Lung (tissue), 11 donors: ENCODE measurements at regions not wholly inside any gene's neighbourhood (a gene's known extent, or its start where the extent isn't known, plus 50 kb on each side); places are given as distances from the start of the nearest gene placed in this dataset.

Experiments
- ATAC-seq: fragments of 200-7000 bp; cut with Tn5 transposase; one replicate; pipeline ENCODE4 v1.9.1; 2020; ENCODE audit warnings: moderate number of reproducible peaks; ENCODE audit not compliant: insufficient read depth, low FRiP score
- DNase-seq, 3 donors: peaks; one replicate each; pipeline ENCODE4 v3.0.0-alpha.2; 2013 to 2017
- H3K27ac ChIP-seq, 2 donors: one replicate each; pipeline ENCODE4 v1.5.1; 2013; ENCODE audit warnings: mild to moderate bottlenecking in 2 of 2, moderate library complexity in 2 of 2, control low read depth in 1 of 2, inconsistent platforms in 1 of 2, low read depth in 1 of 2, low read length in 1 of 2
- H3K27me3 ChIP-seq, 3 donors: one replicate each; pipeline ENCODE4 v1.5.1; 2013; ENCODE audit warnings: low read length in 2 of 3; ENCODE audit not compliant: control insufficient read depth in 3 of 3, insufficient read depth in 3 of 3
- H3K36me3 ChIP-seq, 4 donors: one replicate each; pipeline ENCODE4 v1.5.1; 2013; ENCODE audit warnings: low read length in 4 of 4, mild to moderate bottlenecking in 1 of 4, moderate library complexity in 1 of 4; ENCODE audit not compliant: control insufficient read depth in 4 of 4, insufficient read depth in 4 of 4
- H3K4me1 ChIP-seq, 5 donors: one replicate each; pipeline ENCODE4 v1.5.1; 2013; ENCODE audit warnings: low read length in 5 of 5, mild to moderate bottlenecking in 2 of 5, moderate library complexity in 1 of 5; ENCODE audit not compliant: control insufficient read depth in 5 of 5, insufficient read depth in 5 of 5
- H3K4me3 ChIP-seq: one replicate; pipeline ENCODE4 v1.5.1; 2013; ENCODE audit warnings: mild to moderate bottlenecking, control low read depth, moderate library complexity
- H3K9ac ChIP-seq, 2 donors: one replicate each; pipeline ENCODE4 v1.5.1; 2013; ENCODE audit warnings: low read length in 2 of 2, control low read depth in 1 of 2; ENCODE audit not compliant: insufficient read depth in 1 of 2
- H3K9me3 ChIP-seq, 4 donors: one replicate each; pipeline ENCODE4 v1.5.1; 2013; ENCODE audit warnings: low read length in 3 of 4, mild to moderate bottlenecking in 1 of 4, moderate library complexity in 1 of 4; ENCODE audit not compliant: control insufficient read depth in 4 of 4, insufficient read depth in 3 of 4
- CTCF ChIP-seq: IDR thresholded peaks from 2 replicates; pipeline ENCODE4 v1.5.1; 2012; ENCODE audit warnings: mild to moderate bottlenecking; ENCODE audit errors: control extremely low read depth, extremely low read depth
- WGBS, 2 donors: extraction: QIAGEN DNeasy Blood & Tissue Kit; methylation state at CpG; one replicate each; pipeline ENCODE4 v1.1.7; 2013; 5-methylcytosine and 5-hydroxymethylcytosine counted together
- donor health status: control.
- donor health status: control.
- donor health status: Bipolar disorder and iron deficiency.
- donor health status: healthy.
- donor health status: DM: yes; HTN: yes; CAD: no.

GRCh38 chr20:40073535-40074111, 615.4 kb downstream of the MAFB start:
- Histone ChIP-seq H3K27ac (no peak overlapping the region), H3K27me3 (no peaks in the 10 kb centered on the region), H3K9me3 (no peaks in the 10 kb centered on the region), H3K36me3 (no peaks in the 10 kb centered on the region), H3K9ac (no peak overlapping the region), H3K4me3 (no peak overlapping the region), H3K4me1 (peaks cover 0 to 9% (median 2%) of the 10 kb centered on the region in 5 donors)
- DNase-seq (peak in 1 of 3 donors; percentile 39), ATAC-seq (no peak)
- TF ChIP-seq CTCF: no peak
- 35 to 40% methylated on average over 4 of the region's 4 CpGs for WGBS, 2 donors

GRCh38 chr20:40072907-40073306, 616.1 kb downstream of the MAFB start:
- Histone ChIP-seq H3K4me1 (peaks cover 0 to 9% (median 2%) of the 10 kb centered on the region in 5 donors), H3K36me3 (no peaks in the 10 kb centered on the region), H3K9ac (no peak overlapping the region), H3K27ac (no peak overlapping the region), H3K9me3 (no peaks in the 10 kb centered on the region), H3K27me3 (no peaks in the 10 kb centered on the region), H3K4me3 (no peak overlapping the region)
- DNase-seq (no peak), ATAC-seq (no peak)
- 90 to 94% methylated on average over 2 of the region's 2 CpGs for WGBS, 2 donors
- TF ChIP-seq CTCF: no peak

- H3K4me3 ChIP-seq: no peak overlapping the region
- no peak overlapping the region for H3K9ac ChIP-seq
- no peak overlapping the region for H3K27ac ChIP-seq
- WGBS, 2 donors: 69 to 79% methylated on average over 1 of the region's 1 CpG
- H3K9me3 ChIP-seq: peaks cover 0 to 5% (median under 1%) of the 10 kb centered on the region in 4 donors
- DNase-seq (no peak), ATAC-seq (no peak)
- no peaks in the 10 kb centered on the region for H3K4me1 ChIP-seq
- no peaks in the 10 kb centered on the region for H3K27me3 ChIP-seq
- H3K36me3 ChIP-seq: no peaks in the 10 kb centered on the region
- no peak for TF ChIP-seq CTCF
Observed at GRCh38 chr20:40056171-40056570, 632.9 kb downstream of the MAFB start.

- Histone ChIP-seq H3K27ac (no peak overlapping the region), H3K9me3 (no peaks in the 10 kb centered on the region), H3K36me3 (no peaks in the 10 kb centered on the region), H3K9ac (no peak overlapping the region), H3K4me3 (no peak overlapping the region), H3K4me1 (no peaks in the 10 kb centered on the region), H3K27me3 (no peaks in the 10 kb centered on the region)
- TF ChIP-seq CTCF: no peak
- no peak for DNase-seq
- ATAC-seq: no peak
Observed at GRCh38 chr20:40055711-40056110, 633.3 kb downstream of the MAFB start.
